ENCODE measurements at regions not wholly inside any gene's neighbourhood (a gene's known extent, or its start where the extent isn't known, plus 50 kb on each side); places are given as distances from the start of the nearest gene placed in this dataset.

GRCh38 chr4:60846678-60847077 is 353.4 kb upstream of the ADGRL3 start:
- TF ChIP-seq POLR2A (IDR thresholded peaks at IDR 0.05; ENCODE audit: low read length) = no peak
- TF ChIP-seq GATA1 (IDR thresholded peaks at IDR 0.05; ENCODE audit: low read depth, low read length) = no peak

Data from erythroblast (primary cell).